DMS 273 (cell line): ENCODE measurements at regions not wholly inside any gene's neighbourhood (a gene's known extent, or its start where the extent isn't known, plus 50 kb on each side); places are given as distances from the start of the nearest gene placed in this dataset.

Experiments
- DNase-seq: peaks from one replicate; lab custom pipeline; 2025; ENCODE audit not compliant: unreplicated experiment; lab: John Stamatoyannopoulos, UW

GRCh38 chr18:7480879-7481278, 86.2 kb upstream of the PTPRM start:
- no peak for DNase-seq

DNA sequence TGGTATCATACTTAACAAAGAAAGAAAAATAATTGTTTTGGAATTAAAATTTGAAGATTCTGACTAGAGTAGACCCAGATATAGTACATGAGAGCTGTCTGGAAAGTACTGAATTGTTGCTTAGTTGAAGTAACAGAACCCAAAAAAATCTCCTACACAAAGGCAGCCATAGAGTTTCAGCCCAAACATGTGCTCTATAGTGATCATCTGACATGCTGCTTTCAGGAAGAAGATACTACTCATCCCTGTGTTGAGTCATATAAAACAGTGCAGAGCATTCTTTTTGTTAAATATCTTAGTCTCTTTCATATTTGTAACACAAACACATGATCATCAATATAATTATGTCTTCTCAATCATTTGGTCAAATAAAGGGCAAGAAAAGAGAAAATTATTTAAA, 84.8 kb upstream of the PTPRM start:
- no peak for DNase-seq

DNA sequence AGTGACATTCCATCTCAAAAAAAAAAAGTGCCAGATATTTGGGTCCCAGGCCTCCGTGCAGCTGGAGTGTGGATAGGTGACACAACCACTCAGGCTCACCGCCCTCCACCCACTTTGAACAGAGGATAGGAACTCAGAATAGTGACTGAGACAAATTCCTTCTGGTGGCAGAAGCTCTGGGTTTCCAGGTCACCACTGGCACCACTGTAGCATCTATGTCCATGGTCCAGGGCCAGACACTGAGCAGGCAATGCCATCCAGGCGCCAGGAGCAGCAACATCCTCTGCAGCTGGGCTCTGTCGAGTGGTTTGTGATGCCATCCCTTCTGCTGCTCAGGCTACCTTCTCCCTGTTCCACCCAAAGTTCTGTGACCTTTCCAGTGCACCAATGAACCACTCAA, 81.5 kb upstream of the PTPRM start:
- no peak for DNase-seq

GRCh38 chr18:7488571-7488970, 78.5 kb upstream of the PTPRM start:
- DNase-seq = no peak

DNA sequence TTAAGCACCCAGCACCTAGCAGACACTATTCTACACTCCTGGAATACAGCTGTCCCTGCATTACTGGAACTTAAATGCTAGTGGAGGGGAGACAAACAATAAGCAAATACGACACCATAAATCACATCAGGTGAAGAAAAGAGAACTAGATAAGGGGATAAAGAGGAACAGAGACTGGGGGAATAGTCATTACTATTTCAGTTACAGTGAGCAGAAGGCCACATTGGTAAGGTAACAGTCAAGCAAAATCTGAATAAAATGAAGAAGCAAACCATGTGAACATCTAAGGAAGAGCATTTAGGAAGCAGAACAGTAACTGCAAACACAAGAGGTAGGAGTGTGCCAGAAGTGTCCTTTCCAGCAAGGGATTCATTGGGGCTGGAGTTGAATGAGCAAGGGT, 77.0 kb upstream of the PTPRM start:
- DNase-seq = no peak

DNA sequence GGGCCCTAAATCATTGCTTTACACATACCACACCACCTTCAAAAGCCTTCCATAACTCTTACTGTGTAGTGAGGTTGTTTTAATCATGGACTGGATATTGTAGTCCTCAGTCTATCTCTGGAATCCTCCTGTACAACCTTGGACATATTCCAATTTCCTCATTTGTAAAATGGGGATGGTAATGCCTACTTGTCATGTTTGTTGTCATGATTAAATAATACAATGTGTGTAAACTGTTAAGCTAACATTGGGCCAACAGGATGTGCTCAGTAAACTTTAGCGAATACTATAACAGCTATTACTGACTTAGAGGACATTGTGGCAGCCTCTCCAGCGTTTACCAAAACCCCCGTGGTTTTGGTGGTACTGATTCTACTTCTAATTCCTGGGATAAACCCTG, 74.7 kb upstream of the PTPRM start:
- no peak for DNase-seq

DNA sequence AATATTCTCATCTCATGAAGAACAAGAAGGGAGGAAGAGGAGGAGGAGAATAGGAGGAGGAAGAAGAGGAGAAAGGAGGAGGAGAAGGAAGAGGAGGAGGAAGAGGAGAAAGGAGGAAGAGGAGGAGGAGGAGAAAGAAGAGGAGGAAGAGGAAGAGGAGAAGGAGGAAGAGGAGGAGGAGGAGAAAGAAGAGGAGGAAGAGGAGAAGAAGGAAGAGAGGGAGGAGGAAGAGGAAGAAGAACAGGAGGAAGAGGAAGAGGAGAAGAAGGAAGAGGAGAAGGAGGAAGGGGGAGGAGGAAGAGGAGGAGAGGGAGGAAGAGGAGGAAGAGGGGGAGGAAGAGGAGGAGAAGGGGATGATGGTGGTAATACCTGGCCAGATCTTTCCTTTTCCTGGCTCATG, 70.0 kb upstream of the PTPRM start:
- DNase-seq = no peak

- DNase-seq = no peak
These were observed 56.0 kb upstream of the PTPRM start for GRCh38 chr18:7511106-7511505.

DNA sequence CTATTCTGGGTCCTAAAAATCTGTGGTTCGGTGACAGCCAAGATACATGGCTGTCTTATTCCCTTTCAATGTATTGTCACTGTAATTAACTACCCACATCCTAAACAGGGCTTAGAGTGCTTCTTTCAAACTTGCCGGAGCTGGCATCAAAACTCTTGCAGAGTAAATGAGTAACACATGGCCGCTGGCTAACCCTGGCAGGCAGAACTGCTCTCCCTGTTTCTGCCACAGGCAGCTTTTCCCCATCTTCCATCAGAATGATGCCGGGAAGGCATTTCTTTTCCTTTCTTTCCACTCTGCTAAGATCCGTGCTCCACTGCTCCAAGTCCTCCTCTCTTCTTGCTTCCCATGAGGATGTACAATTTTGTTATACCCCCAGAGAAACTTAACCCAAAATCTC, 54.8 kb upstream of the PTPRM start:
- no peak for DNase-seq

DNA sequence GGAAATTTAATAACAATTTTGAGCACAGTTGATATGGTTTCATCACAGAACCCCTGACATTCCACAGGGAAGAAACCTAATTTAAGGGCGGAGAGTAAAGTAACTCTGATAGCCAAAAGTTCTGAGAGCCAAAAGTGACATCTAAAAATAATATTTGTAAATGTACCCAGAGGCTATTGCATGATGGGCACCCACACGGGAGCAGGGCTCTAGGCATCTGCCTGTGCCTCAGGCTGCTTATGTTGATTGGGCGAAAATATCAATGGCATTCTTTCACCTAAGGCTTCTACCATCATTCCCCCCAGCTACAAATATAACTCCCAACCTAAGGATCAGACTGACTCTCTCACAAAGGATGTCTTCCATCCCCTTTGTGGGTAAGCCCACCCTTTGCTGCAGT, 54.1 kb upstream of the PTPRM start:
- no peak for DNase-seq

DNA sequence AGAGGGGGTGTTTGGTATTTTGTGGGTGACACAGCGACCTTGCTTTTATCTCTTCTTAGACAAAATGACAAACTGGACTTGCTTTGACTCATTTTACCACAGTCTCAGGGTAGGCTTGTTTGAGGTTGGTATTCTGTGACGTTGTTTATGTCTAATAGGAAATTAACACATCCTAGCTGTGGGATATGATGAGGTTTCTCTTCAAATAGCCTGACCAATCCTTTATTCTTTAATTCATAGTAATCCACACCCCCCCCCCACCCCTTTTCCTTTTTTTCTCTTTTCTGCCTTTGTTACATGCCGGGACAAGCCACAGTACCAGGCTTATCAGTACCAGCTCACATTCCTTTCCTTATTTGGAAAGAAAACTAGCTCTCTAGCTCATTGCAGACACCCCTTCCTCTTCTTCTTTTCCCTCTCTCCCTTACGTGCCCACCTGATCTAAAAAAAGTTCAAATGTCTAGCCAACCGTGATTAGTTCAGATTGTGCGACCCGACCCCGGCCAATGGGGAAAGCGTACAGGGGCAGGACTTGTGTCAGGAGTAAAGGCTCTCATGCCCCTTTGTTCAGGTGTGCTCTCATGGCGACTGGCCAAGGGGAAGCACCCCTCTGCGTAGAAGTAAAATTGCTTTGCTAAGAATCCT, 52.2 kb upstream of the PTPRM start:
- no peak for DNase-seq

- DNase-seq = no peak
These were observed 50.6 kb upstream of the PTPRM start for GRCh38 chr18:7516266-7517117.
